Mesenchymal stem cell (in vitro differentiated cells and primary cell): ENCODE measurements at regions not wholly inside any gene's neighbourhood (a gene's known extent, or its start where the extent isn't known, plus 50 kb on each side); places are given as distances from the start of the nearest gene placed in this dataset.
A peak's percentile ranks its signal among the peaks of the same experiment; 100 is the strongest.

Experiments used
- DNase-seq: peaks from one replicate; pipeline ENCODE4 v3.0.0-alpha.2; 2013
- H2AFZ ChIP-seq: one replicate; pipeline ENCODE4 v1.6.1; 2013; ENCODE audit warnings: low read depth, mild to moderate bottlenecking, control low read depth, inconsistent platforms, low read length, moderate library complexity
- H2AK5ac ChIP-seq: 2 replicates; pipeline ENCODE4 v1.6.1; 2013; ENCODE audit warnings: low read length, moderate library complexity, mild to moderate bottlenecking, inconsistent platforms; ENCODE audit not compliant: severe bottlenecking
- H2BK120ac ChIP-seq: one replicate; pipeline ENCODE4 v1.6.1; 2013; ENCODE audit warnings: low read depth, mild to moderate bottlenecking, inconsistent platforms, low read length, moderate library complexity
- H2BK12ac ChIP-seq, 2 experiments: one replicate each; pipeline ENCODE4 v1.6.1; 2013; ENCODE audit warnings: inconsistent platforms in 2 of 2, low read length in 2 of 2, mild to moderate bottlenecking in 2 of 2, moderate library complexity in 2 of 2, control low read depth in 1 of 2
- H2BK15ac ChIP-seq: one replicate; pipeline ENCODE4 v1.6.1; 2013; ENCODE audit warnings: mild to moderate bottlenecking, low read depth, inconsistent platforms; ENCODE audit not compliant: poor library complexity, severe bottlenecking
- H2BK5ac ChIP-seq: 2 replicates; pipeline ENCODE4 v1.6.1; 2013; ENCODE audit warnings: low read depth, mild to moderate bottlenecking, low read length, control low read depth, inconsistent platforms; ENCODE audit not compliant: poor library complexity, severe bottlenecking
- H3K14ac ChIP-seq, 2 experiments: one replicate each; pipeline ENCODE4 v1.6.1; 2013; ENCODE audit warnings: inconsistent platforms in 2 of 2, low read length in 2 of 2, control low read depth in 1 of 2, mild to moderate bottlenecking in 1 of 2, moderate library complexity in 1 of 2
- H3K18ac ChIP-seq, 2 experiments: one replicate each; pipeline ENCODE4 v1.6.1; 2013; ENCODE audit warnings: inconsistent platforms in 2 of 2, low read length in 2 of 2, control low read depth in 1 of 2, low read depth in 1 of 2, mild to moderate bottlenecking in 1 of 2
- H3K23ac ChIP-seq, 2 experiments: one replicate each; pipeline ENCODE4 v1.6.1; 2013; ENCODE audit warnings: inconsistent platforms in 2 of 2, low read length in 2 of 2, mild to moderate bottlenecking in 2 of 2, moderate library complexity in 2 of 2, control low read depth in 1 of 2
- H3K27ac ChIP-seq: 2 replicates; pipeline ENCODE4 v1.5.1; 2013; ENCODE audit warnings: mild to moderate bottlenecking, moderate library complexity, low read length, control low read depth, inconsistent platforms; ENCODE audit not compliant: poor library complexity, severe bottlenecking
- H3K27me3 ChIP-seq, 2 experiments: 2 replicates each; pipeline versions ENCODE4 v1.6.1 to v1.7.0; 2013; ENCODE audit warnings: low read length in 2 of 2, mild to moderate bottlenecking in 2 of 2, moderate library complexity in 2 of 2, control low read depth in 1 of 2, inconsistent platforms in 1 of 2; ENCODE audit not compliant: control insufficient read depth in 1 of 2, insufficient read depth in 1 of 2
- H3K36me3 ChIP-seq, 2 experiments: 2 replicates each; pipeline versions ENCODE4 v1.6.1 to v1.7.0; 2013; ENCODE audit warnings: low read length in 2 of 2, control low read depth in 1 of 2, inconsistent platforms in 1 of 2, low read depth in 1 of 2, mild to moderate bottlenecking in 1 of 2; ENCODE audit not compliant: insufficient read depth in 2 of 2, control insufficient read depth in 1 of 2
- H3K4ac ChIP-seq, 2 experiments: one replicate each; pipeline ENCODE4 v1.6.1; 2013; ENCODE audit warnings: inconsistent platforms in 2 of 2, low read length in 2 of 2, mild to moderate bottlenecking in 2 of 2, moderate library complexity in 2 of 2, control low read depth in 1 of 2, low read depth in 1 of 2
- H3K4me1 ChIP-seq: 2 replicates; pipeline ENCODE4 v1.6.1; 2013; ENCODE audit warnings: low read depth, low read length, control low read depth; ENCODE audit not compliant: control insufficient read depth, insufficient read depth
- H3K4me2 ChIP-seq: 2 replicates; pipeline ENCODE4 v1.6.1; 2013; ENCODE audit warnings: low read length, mild to moderate bottlenecking, inconsistent platforms; ENCODE audit not compliant: poor library complexity, severe bottlenecking
- H3K4me3 ChIP-seq, 2 experiments: 2 replicates each; pipeline versions ENCODE4 v1.5.1 to v1.7.0; 2013; ENCODE audit warnings: low read length in 2 of 2, mild to moderate bottlenecking in 2 of 2, control low read depth in 1 of 2, low read depth in 1 of 2; ENCODE audit not compliant: insufficient read depth in 1 of 2
- H3K79me1 ChIP-seq: replicated peaks from 2 replicates; pipeline ENCODE4 v1.6.1; 2013; ENCODE audit warnings: mild to moderate bottlenecking, control low read depth, low read length, inconsistent platforms; ENCODE audit not compliant: poor library complexity, severe bottlenecking
- H3K9ac ChIP-seq: 2 replicates; pipeline ENCODE4 v1.7.0; 2013; ENCODE audit warnings: mild to moderate bottlenecking, low read length, moderate library complexity
- H3K9me3 ChIP-seq: 2 replicates; pipeline ENCODE4 v1.7.0; 2013; ENCODE audit warnings: mild to moderate bottlenecking, low read length; ENCODE audit not compliant: control insufficient read depth
- H4K8ac ChIP-seq: one replicate; pipeline ENCODE4 v1.6.1; 2013; ENCODE audit warnings: inconsistent platforms, mild to moderate bottlenecking, low read length, moderate library complexity
- H4K91ac ChIP-seq: one replicate; pipeline ENCODE4 v1.6.1; 2013; ENCODE audit warnings: mild to moderate bottlenecking, low read length, inconsistent platforms
- WGBS: methylation state at CpG from one replicate; pipeline ENCODE4 v1.1.7; 2013; ENCODE audit warnings: mixed read lengths; 5-methylcytosine and 5-hydroxymethylcytosine counted together

DNA sequence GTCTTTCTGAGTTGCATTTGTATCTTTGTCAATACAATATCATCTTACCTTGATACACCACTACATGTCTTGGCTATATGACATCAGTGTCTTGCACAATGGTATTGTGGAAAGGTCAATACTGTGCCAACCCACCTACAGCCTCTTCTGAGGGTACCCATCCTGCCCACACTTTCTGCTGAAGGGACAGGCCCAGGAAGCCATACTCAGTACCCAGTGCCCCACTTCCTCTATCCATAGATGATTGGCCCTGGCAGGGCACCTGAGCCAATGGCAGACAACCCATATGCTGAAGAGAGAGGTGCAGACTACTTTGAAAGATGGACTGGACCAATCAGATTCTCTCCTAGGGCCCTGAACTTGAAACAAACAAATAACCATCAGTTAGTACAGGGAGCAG is 152.0 kb upstream of the ADO start:
- H3K79me1 ChIP-seq, result no peaks in the 10 kb centered on the region
- H3K27ac ChIP-seq, result no peak overlapping the region
- no peaks in the 10 kb centered on the region for H3K4me1 ChIP-seq

DNA sequence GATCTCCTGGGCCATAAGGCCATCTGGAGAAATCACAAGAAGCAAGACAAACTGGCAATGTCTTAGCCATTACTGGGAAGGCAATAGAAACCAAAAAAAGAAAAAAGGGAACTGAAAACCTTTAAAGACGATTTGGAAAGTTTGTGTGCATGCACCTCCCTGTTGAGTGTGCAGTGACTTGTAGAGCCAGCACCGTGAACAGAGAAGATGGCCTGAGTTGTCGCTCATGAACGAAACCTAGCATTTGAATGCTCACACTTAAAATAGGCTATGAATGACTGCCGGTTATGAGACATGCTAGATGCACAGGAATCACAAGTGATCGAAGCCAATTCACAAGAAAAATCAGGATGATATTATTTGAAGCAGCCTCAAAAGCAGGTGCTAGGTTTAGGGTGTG is 151.3 kb upstream of the ADO start:
- Histone ChIP-seq H4K8ac (no peak overlapping the region), H3K4me3 (no peak overlapping the region), H3K23ac (no peak overlapping the region), H3K27ac (no peak overlapping the region), H2BK12ac (no peak overlapping the region), H3K36me3 (no peaks in the 10 kb centered on the region), H2BK15ac (no peak overlapping the region), H2AFZ (no peak overlapping the region), H4K91ac (no peak overlapping the region), H3K14ac (no peak overlapping the region), H2BK5ac (no peak overlapping the region), H3K4me1 (no peaks in the 10 kb centered on the region), H3K9me3 (no peaks in the 10 kb centered on the region), H3K79me1 (no peaks in the 10 kb centered on the region), H3K27me3 (peaks cover 0 to 8% of the 10 kb centered on the region in 2 experiments), H2AK5ac (no peak overlapping the region), H3K4me2 (no peak overlapping the region), H3K18ac (no peak overlapping the region), H3K4ac (no peak overlapping the region), H3K9ac (no peak overlapping the region), H2BK120ac (no peak overlapping the region)
- WGBS, result 79% methylated on average over 6 of the region's 6 CpGs
- no peak for DNase-seq

More for the DNA sequence above, 152.0 kb upstream of the ADO start:
- Histone ChIP-seq H3K9ac (no peak overlapping the region), H3K14ac (no peak overlapping the region), H3K4me2 (no peak overlapping the region), H2BK12ac (no peak overlapping the region), H4K91ac (no peak overlapping the region), H3K4me3 (no peak overlapping the region), H3K9me3 (no peaks in the 10 kb centered on the region), H2BK120ac (no peak overlapping the region), H3K27me3 (peaks cover 0 to 6% of the 10 kb centered on the region in 2 experiments), H3K4ac (no peak overlapping the region), H2BK5ac (no peak overlapping the region), H4K8ac (no peak overlapping the region), H3K36me3 (no peaks in the 10 kb centered on the region), H2AFZ (no peak overlapping the region), H3K23ac (no peak overlapping the region), H2BK15ac (no peak overlapping the region), H3K18ac (no peak overlapping the region), H2AK5ac (no peak overlapping the region)
- no peak for DNase-seq

GRCh38 chr10:62654966-62655336 is 149.6 kb upstream of the ADO start:
- H3K9me3 ChIP-seq, result peaks cover 2% of the 10 kb centered on the region
- H3K23ac ChIP-seq, result no peak overlapping the region
- H3K4me3 ChIP-seq, result no peak overlapping the region
- H3K4ac ChIP-seq, result no peak overlapping the region
- no peaks in the 10 kb centered on the region for H3K4me1 ChIP-seq
- 95% methylated on average over 1 of the region's 1 CpG for WGBS
- no peak overlapping the region for H2AK5ac ChIP-seq
- no peak overlapping the region for H3K4me2 ChIP-seq
- no peak overlapping the region for H4K91ac ChIP-seq
- H3K18ac ChIP-seq, result no peak overlapping the region
- H2BK15ac ChIP-seq, result no peak overlapping the region
- no peak overlapping the region for H2AFZ ChIP-seq
- H3K9ac ChIP-seq, result no peak overlapping the region
- H2BK120ac ChIP-seq, result no peak overlapping the region
- H3K36me3 ChIP-seq, result no peaks in the 10 kb centered on the region
- no peak overlapping the region for H2BK5ac ChIP-seq
- no peak overlapping the region for H2BK12ac ChIP-seq
- H3K27me3 ChIP-seq, result peaks cover 0 to 12% of the 10 kb centered on the region in 2 experiments
- H3K79me1 ChIP-seq, result no peaks in the 10 kb centered on the region
- H4K8ac ChIP-seq, result no peak overlapping the region
- no peak for DNase-seq
- no peak overlapping the region for H3K14ac ChIP-seq
- no peak overlapping the region for H3K27ac ChIP-seq

DNA sequence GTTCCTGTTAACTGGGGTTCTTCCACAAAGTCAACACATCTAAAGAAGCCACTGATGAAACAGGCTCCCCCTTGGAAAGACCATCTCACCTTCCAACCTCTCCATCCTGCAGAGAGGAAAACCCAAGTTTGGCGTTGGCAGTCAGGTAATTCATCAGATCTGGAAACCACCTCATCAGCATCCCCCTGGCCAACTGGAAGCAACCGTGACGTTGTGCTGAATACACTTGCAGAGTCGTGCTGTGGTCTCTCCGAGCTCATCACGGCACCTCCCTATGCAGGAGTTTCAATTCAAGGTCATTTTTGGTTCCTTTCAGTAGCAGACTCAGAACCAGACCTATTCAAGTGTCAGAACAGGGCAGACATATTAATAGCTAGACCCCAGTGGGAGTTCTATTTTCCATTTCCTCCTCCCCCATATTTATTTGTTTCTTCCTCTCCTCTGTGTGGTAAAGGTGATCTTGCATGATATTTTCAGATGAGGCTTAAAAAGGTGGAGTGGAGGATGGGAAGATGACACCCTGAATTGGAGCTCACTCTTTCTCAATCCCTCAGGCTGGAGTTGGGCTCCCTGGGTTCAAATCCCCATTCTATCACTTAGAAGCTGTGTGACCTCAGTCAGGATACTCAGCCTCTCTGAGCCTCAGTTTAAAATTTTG is 149.1 kb upstream of the ADO start:
- no peak overlapping the region for H3K23ac ChIP-seq
- H3K4ac ChIP-seq, result no peak overlapping the region
- H3K36me3 ChIP-seq, result no peaks in the 10 kb centered on the region
- 91% methylated on average over 6 of the region's 6 CpGs for whole genome bisulfite sequencing
- H2BK120ac ChIP-seq, result no peak overlapping the region
- no peak overlapping the region for H3K18ac ChIP-seq
- H3K27me3 ChIP-seq, result peaks cover 0 to 12% of the 10 kb centered on the region in 2 experiments
- no peak for DNase-seq
- no peak overlapping the region for H4K8ac ChIP-seq
- no peak overlapping the region for H4K91ac ChIP-seq
- H2BK15ac ChIP-seq, result no peak overlapping the region
- peaks cover 2% of the 10 kb centered on the region for H3K9me3 ChIP-seq
- no peak overlapping the region for H3K4me2 ChIP-seq
- peak overlapping the region in 1 of 2 experiments; percentile 58 for H3K14ac ChIP-seq
- no peaks in the 10 kb centered on the region for H3K79me1 ChIP-seq
- H2AK5ac ChIP-seq, result no peak overlapping the region
- no peak overlapping the region for H2BK5ac ChIP-seq
- H3K9ac ChIP-seq, result no peak overlapping the region
- no peak overlapping the region for H3K27ac ChIP-seq
- no peaks in the 10 kb centered on the region for H3K4me1 ChIP-seq
- no peak overlapping the region for H3K4me3 ChIP-seq
- no peak overlapping the region for H2AFZ ChIP-seq
- no peak overlapping the region for H2BK12ac ChIP-seq
